Tibial artery (tissue), 4 donors: ENCODE measurements at regions not wholly inside any gene's neighbourhood (a gene's known extent, or its start where the extent isn't known, plus 50 kb on each side); places are given as distances from the start of the nearest gene placed in this dataset.

Source experiments
- DNase-seq, 2 donors: peaks; one replicate each; pipeline ENCODE4 v3.0.0-alpha.2; 2019
- H3K27ac ChIP-seq, 2 donors: fragments of 200-600 bp; sonication (generic) in 1 of 2; 1 replicate in 1 of 2; 2 replicates in 1 of 2; pipeline ENCODE4 v1.5.1; 2018 to 2019; ENCODE audit warnings: mild to moderate bottlenecking in 1 of 2
- H3K27me3 ChIP-seq, 2 donors: fragments of 200-600 bp; sonication (generic) in 1 of 2; one replicate each; pipeline versions ENCODE4 v1.5.1 to v1.6.0; 2016 to 2019
- H3K36me3 ChIP-seq, 3 donors: fragments of 200-600 bp; sonication (generic) in 2 of 3; one replicate each; pipeline ENCODE4 v1.5.1; 2016 to 2019; ENCODE audit warnings: mild to moderate bottlenecking in 2 of 3
- H3K4me1 ChIP-seq, 4 donors: fragments of 200-600 bp; sonication (generic) in 2 of 4; 1 replicate in 3 of 4; 2 replicates in 1 of 4; pipeline ENCODE4 v1.5.1; 2016 to 2019
- H3K4me3 ChIP-seq, 2 donors: fragments of 200-600 bp; sonication (generic) in 1 of 2; 1 replicate in 1 of 2; 2 replicates in 1 of 2; pipeline ENCODE4 v1.5.1; 2018 to 2019; ENCODE audit warnings: mild to moderate bottlenecking in 2 of 2
- H3K9me3 ChIP-seq, 3 donors: fragments of 200-600 bp; sonication (generic) in 1 of 3; one replicate each; pipeline ENCODE4 v1.5.1; 2016 to 2019
- intact Hi-C: fragments of 100-400 bp; cut with DNase I; formaldehyde crosslinking; loops from one replicate; pipeline ENCODE4 v1.15.0; 2023; ENCODE audit warnings: low total_unique reads
- TF ChIP-seq, protein P1 (sequence below), 2 experiments: fragments of 200-600 bp in 1 of 2; fragments of 450-650 bp in 1 of 2; IDR thresholded peaks; one replicate each; pipeline ENCODE4 v1.5.1; 2017 to 2019; ENCODE audit warnings: antibody characterized with exemption in 2 of 2, mild to moderate bottlenecking in 1 of 2, moderate library complexity in 1 of 2

DNA sequence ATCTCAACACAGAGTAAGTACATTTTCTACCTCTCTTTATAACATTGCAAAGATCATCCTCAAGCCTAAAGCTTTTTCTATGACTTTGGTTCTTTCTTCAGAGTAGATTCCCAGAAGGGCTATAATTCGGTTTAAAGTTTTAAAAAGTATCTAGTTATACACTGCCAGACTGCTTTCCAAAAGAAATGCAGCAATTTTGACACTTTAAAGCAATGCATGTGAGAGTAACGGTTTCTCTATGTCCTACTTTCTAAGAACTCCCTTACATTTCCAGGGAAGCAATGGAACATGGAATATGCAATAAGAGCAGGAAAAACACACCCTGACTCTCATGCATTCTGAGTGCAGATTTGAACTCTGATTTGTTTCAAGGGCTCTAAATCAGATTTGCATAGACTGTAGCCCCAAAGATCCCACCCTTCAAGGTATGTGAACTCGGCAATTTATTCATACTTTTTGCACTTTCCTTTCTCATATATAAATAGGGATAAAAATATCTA is 331.6 kb downstream of the HHIPL2 start:
- Histone ChIP-seq H3K4me1 (no peaks in the 10 kb centered on the region), H3K4me3 (no peak overlapping the region), H3K27ac (no peak overlapping the region), H3K9me3 (peaks cover 0 to 13% (median 0%) of the 10 kb centered on the region in 3 donors), H3K36me3 (no peaks in the 10 kb centered on the region), H3K27me3 (no peaks in the 10 kb centered on the region)
- intact Hi-C loops, result no loop called here
- TF ChIP-seq, protein P1, sequence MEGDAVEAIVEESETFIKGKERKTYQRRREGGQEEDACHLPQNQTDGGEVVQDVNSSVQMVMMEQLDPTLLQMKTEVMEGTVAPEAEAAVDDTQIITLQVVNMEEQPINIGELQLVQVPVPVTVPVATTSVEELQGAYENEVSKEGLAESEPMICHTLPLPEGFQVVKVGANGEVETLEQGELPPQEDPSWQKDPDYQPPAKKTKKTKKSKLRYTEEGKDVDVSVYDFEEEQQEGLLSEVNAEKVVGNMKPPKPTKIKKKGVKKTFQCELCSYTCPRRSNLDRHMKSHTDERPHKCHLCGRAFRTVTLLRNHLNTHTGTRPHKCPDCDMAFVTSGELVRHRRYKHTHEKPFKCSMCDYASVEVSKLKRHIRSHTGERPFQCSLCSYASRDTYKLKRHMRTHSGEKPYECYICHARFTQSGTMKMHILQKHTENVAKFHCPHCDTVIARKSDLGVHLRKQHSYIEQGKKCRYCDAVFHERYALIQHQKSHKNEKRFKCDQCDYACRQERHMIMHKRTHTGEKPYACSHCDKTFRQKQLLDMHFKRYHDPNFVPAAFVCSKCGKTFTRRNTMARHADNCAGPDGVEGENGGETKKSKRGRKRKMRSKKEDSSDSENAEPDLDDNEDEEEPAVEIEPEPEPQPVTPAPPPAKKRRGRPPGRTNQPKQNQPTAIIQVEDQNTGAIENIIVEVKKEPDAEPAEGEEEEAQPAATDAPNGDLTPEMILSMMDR (IDR thresholded peaks at IDR 0.05), result no peak
- DNase-seq, result no peak

GRCh38 chr1:222210776-222211175 is 337.1 kb downstream of the HHIPL2 start:
- Histone ChIP-seq H3K9me3 (no peaks in the 10 kb centered on the region), H3K27me3 (no peaks in the 10 kb centered on the region), H3K4me1 (no peaks in the 10 kb centered on the region), H3K27ac (no peak overlapping the region), H3K36me3 (no peaks in the 10 kb centered on the region), H3K4me3 (no peak overlapping the region)
- no peak for DNase-seq
- intact Hi-C loops, result no loop called here
- TF ChIP-seq, protein P1 (IDR thresholded peaks at IDR 0.05), result no peak

GRCh38 chr1:222204475-222204874 is 343.4 kb downstream of the HHIPL2 start:
- intact Hi-C loops, result no loop called here
- no peak for DNase-seq

DNA sequence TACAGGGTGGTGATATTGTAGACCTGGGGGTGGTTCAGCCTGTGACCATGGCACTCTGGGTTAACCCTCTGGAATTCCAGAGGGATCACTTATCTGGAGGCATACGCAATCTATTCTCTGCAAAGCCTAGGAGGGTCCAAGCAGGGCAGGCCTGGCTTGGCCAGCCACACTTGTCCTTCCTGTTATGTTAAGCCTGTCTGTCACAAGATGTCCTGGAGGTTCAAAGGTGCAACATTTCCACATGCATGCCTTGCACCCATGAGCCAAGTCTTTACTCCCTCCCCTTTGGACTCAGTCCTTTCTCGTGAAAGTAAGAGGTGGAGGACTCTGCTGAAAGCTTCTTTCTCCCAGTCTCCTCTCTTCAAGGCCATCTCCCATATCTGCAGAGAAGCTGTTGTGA is 345.1 kb downstream of the HHIPL2 start:
- no peak overlapping the region for H3K27ac ChIP-seq
- H3K4me3 ChIP-seq, result no peak overlapping the region

More at GRCh38 chr1:222204475-222204874, 343.4 kb downstream of the HHIPL2 start:
- no peaks in the 10 kb centered on the region for H3K9me3 ChIP-seq
- H3K4me1 ChIP-seq, result no peaks in the 10 kb centered on the region
- H3K36me3 ChIP-seq, result no peaks in the 10 kb centered on the region
- H3K4me3 ChIP-seq, result no peak overlapping the region
- no peaks in the 10 kb centered on the region for H3K27me3 ChIP-seq
- TF ChIP-seq, protein P1 (IDR thresholded peaks at IDR 0.05), result no peak
- H3K27ac ChIP-seq, result no peak overlapping the region

DNA sequence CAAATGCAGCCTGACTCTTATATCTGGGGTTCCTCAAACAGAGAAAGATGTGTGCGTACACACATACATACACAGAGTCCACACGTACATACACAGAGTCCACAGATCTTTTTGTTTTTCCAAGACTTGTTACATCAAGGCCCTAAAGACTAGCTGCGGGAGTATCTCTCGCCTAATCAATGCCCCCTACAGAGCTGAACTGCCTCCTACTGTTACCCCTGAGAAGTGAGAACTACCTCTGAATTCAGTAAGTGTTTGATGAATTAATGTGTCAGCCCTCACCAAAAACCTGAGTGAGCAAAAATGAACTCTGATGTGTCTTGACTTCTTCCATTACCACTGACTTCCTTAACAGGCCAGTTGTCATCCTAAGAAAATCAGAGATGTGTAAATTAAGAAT is 351.2 kb downstream of the HHIPL2 start:
- Histone ChIP-seq H3K27ac (no peak overlapping the region), H3K4me3 (no peak overlapping the region), H3K27me3 (no peaks in the 10 kb centered on the region), H3K9me3 (no peaks in the 10 kb centered on the region), H3K4me1 (no peaks in the 10 kb centered on the region), H3K36me3 (no peaks in the 10 kb centered on the region)
- intact Hi-C loops, result no loop called here
- DNase-seq, result no peak
- TF ChIP-seq, protein P1 (IDR thresholded peaks at IDR 0.05), result no peak

More for the DNA sequence above, 345.1 kb downstream of the HHIPL2 start:
- TF ChIP-seq, protein P1 (IDR thresholded peaks at IDR 0.05), result no peak
- intact Hi-C loops, result no loop called here
- Histone ChIP-seq H3K36me3 (no peaks in the 10 kb centered on the region), H3K9me3 (no peaks in the 10 kb centered on the region), H3K4me1 (no peaks in the 10 kb centered on the region), H3K27me3 (no peaks in the 10 kb centered on the region)
- DNase-seq, result no peak

- Histone ChIP-seq H3K4me3 (no peak overlapping the region), H3K9me3 (no peaks in the 10 kb centered on the region), H3K27ac (no peak overlapping the region), H3K27me3 (no peaks in the 10 kb centered on the region), H3K4me1 (no peaks in the 10 kb centered on the region), H3K36me3 (no peaks in the 10 kb centered on the region)
- intact Hi-C loops, result no loop called here
- no peak for DNase-seq
- TF ChIP-seq, protein P1 (IDR thresholded peaks at IDR 0.05), result no peak
Measured at GRCh38 chr1:222196288-222196687, 351.6 kb downstream of the HHIPL2 start.
